ENCODE measurements at regions not wholly inside any gene's neighbourhood (a gene's known extent, or its start where the extent isn't known, plus 50 kb on each side); places are given as distances from the start of the nearest gene placed in this dataset.

GRCh38 chr5:118653872-118654271, 334.5 kb downstream of the DTWD2 start:
- no peaks in the 10 kb centered on the region for H3K4me1 ChIP-seq (ENCODE audit: insufficient read depth, low read length, poor library complexity, severe bottlenecking)
- no peak for DNase-seq (ENCODE audit: low spot score)
- no peak overlapping the region for H2AFZ ChIP-seq (ENCODE audit: low read length)
- no peak overlapping the region for H3K27ac ChIP-seq (ENCODE audit: low read depth, low read length, poor library complexity, severe bottlenecking)
- CTCF ChIA-PET (ENCODE audit: unreplicated experiment): no interaction called here
- no peak overlapping the region for H3K4me3 ChIP-seq (ENCODE audit: low read depth, low read length, poor library complexity, severe bottlenecking)
- no peaks in the 10 kb centered on the region for H3K79me2 ChIP-seq (ENCODE audit: insufficient read depth, low read depth, low read length)
- no peak overlapping the region for H3K4me2 ChIP-seq (ENCODE audit: low read length)
- H3K36me3 ChIP-seq (ENCODE audit: insufficient read depth, low read length): no peaks in the 10 kb centered on the region
- no peaks in the 10 kb centered on the region for H3K9me3 ChIP-seq (ENCODE audit: low read length)
- TF ChIP-seq, protein P1, sequence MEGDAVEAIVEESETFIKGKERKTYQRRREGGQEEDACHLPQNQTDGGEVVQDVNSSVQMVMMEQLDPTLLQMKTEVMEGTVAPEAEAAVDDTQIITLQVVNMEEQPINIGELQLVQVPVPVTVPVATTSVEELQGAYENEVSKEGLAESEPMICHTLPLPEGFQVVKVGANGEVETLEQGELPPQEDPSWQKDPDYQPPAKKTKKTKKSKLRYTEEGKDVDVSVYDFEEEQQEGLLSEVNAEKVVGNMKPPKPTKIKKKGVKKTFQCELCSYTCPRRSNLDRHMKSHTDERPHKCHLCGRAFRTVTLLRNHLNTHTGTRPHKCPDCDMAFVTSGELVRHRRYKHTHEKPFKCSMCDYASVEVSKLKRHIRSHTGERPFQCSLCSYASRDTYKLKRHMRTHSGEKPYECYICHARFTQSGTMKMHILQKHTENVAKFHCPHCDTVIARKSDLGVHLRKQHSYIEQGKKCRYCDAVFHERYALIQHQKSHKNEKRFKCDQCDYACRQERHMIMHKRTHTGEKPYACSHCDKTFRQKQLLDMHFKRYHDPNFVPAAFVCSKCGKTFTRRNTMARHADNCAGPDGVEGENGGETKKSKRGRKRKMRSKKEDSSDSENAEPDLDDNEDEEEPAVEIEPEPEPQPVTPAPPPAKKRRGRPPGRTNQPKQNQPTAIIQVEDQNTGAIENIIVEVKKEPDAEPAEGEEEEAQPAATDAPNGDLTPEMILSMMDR (conservative IDR thresholded peaks at IDR 0.05; ENCODE audit: low read length): no peak
- TF ChIP-seq EZH2phosphoT487 (IDR thresholded peaks at IDR 0.05; ENCODE audit: borderline replicate concordance, low read depth, low read length): no peak
- POLR2A ChIA-PET: no interaction called here
- H4K20me1 ChIP-seq (ENCODE audit: insufficient read depth, low read length): no peaks in the 10 kb centered on the region
- intact Hi-C loops (cut with micrococcal nuclease; ENCODE audit: unreplicated experiment): no loop called here
- no peaks in the 10 kb centered on the region for H3K9me2 ChIP-seq (ENCODE audit: insufficient read depth, low read length)
- BruUV-seq (replicated peaks): no TSS peak

DNA sequence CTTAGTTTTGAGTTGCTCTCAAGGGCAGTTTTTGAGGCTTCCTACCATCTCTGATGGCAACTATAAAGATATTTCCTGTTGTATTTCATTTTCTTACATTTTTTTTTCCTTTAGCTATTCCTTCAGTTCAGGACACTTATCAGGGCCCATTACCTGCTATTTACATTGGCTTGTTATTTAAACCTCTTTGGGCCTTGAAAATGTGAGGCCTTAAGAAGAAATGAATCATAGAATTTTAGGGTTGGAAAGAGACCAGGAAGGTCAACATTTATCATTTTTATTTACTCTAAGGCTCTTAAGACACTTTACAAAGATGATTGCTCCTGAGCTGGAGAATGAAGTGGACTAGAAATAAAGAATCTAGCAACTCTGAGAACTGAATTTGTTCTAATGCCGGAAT, 335.2 kb downstream of the DTWD2 start:
- Histone ChIP-seq H3K9me3 (ENCODE audit: low read length) (no peaks in the 10 kb centered on the region), H3K27ac (ENCODE audit: low read depth, low read length, poor library complexity, severe bottlenecking) (no peak overlapping the region), H2AFZ (ENCODE audit: low read length) (no peak overlapping the region), H3K79me2 (ENCODE audit: insufficient read depth, low read depth, low read length) (no peaks in the 10 kb centered on the region), H3K36me3 (ENCODE audit: insufficient read depth, low read length) (no peaks in the 10 kb centered on the region), H4K20me1 (ENCODE audit: insufficient read depth, low read length) (no peaks in the 10 kb centered on the region), H3K4me2 (ENCODE audit: low read length) (no peak overlapping the region), H3K4me3 (ENCODE audit: low read depth, low read length, poor library complexity, severe bottlenecking) (no peak overlapping the region), H3K9me2 (ENCODE audit: insufficient read depth, low read length) (no peaks in the 10 kb centered on the region), H3K4me1 (ENCODE audit: insufficient read depth, low read length, poor library complexity, severe bottlenecking) (no peaks in the 10 kb centered on the region)
- BruUV-seq (replicated peaks): no TSS peak
- TF ChIP-seq, protein P1 (conservative IDR thresholded peaks at IDR 0.05; ENCODE audit: low read length): no peak
- TF ChIP-seq EZH2phosphoT487 (IDR thresholded peaks at IDR 0.05; ENCODE audit: borderline replicate concordance, low read depth, low read length): no peak
- CTCF ChIA-PET (ENCODE audit: unreplicated experiment): no interaction called here
- no peak for DNase-seq (ENCODE audit: low spot score)
- POLR2A ChIA-PET: no interaction called here
- intact Hi-C loops (cut with micrococcal nuclease; ENCODE audit: unreplicated experiment): no loop called here

DNA sequence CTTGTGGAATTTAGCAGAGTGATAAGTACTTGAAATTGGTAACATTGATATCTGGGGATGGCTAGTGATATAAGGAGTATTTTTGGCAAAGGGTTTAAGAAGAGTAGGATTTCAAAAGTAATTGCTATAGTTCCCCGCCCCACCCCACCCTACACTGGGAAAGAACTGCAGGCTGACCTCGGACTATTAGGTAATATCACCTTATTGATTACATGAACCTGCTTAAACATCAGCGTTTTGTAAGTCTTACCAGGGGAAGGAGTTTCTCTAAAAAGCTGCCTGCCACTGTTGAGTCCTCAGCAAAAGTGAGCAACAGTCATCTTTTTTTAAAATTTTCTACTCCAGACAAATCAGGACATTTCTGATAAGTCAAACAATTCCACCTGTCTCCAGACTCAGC, 337.3 kb downstream of the DTWD2 start:
- Histone ChIP-seq H3K27ac (ENCODE audit: low read depth, low read length, poor library complexity, severe bottlenecking) (no peak overlapping the region), H3K9me3 (ENCODE audit: low read length) (no peaks in the 10 kb centered on the region), H3K4me1 (ENCODE audit: insufficient read depth, low read length, poor library complexity, severe bottlenecking) (no peaks in the 10 kb centered on the region), H2AFZ (ENCODE audit: low read length) (no peak overlapping the region), H3K4me2 (ENCODE audit: low read length) (no peak overlapping the region), H4K20me1 (ENCODE audit: insufficient read depth, low read length) (no peaks in the 10 kb centered on the region), H3K79me2 (ENCODE audit: insufficient read depth, low read depth, low read length) (no peaks in the 10 kb centered on the region), H3K4me3 (ENCODE audit: low read depth, low read length, poor library complexity, severe bottlenecking) (no peak overlapping the region), H3K9me2 (ENCODE audit: insufficient read depth, low read length) (no peaks in the 10 kb centered on the region), H3K36me3 (ENCODE audit: insufficient read depth, low read length) (no peaks in the 10 kb centered on the region)
- TF ChIP-seq EZH2phosphoT487 (IDR thresholded peaks at IDR 0.05; ENCODE audit: borderline replicate concordance, low read depth, low read length): no peak
- TF ChIP-seq, protein P1 (conservative IDR thresholded peaks at IDR 0.05; ENCODE audit: low read length): no peak
- intact Hi-C loops (cut with micrococcal nuclease; ENCODE audit: unreplicated experiment): no loop called here
- ChIA-PET POLR2A (interaction anchor here (0.7 kb wide), 1 partner anchor 617 kb away, joined by 3 read pairs; no protein-coding TSS in a partner anchor), CTCF (ENCODE audit: unreplicated experiment) (no interaction called here)
- no TSS peak for BruUV-seq (replicated peaks)
- no peak for DNase-seq (ENCODE audit: low spot score)
